GM21515 (cell line): ENCODE measurements at regions not wholly inside any gene's neighbourhood (a gene's known extent, or its start where the extent isn't known, plus 50 kb on each side); places are given as distances from the start of the nearest gene placed in this dataset.

Experiments used
- ATAC-seq: cut with Tn5 transposase; IDR thresholded peaks from one replicate; pipeline ENCODE4 v1.9.1; 2021; ENCODE audit not compliant: unreplicated experiment

- ATAC-seq = no peak
Observed at GRCh38 chr2:150319085-150319484, 168.4 kb downstream of the RND3 start.

DNA sequence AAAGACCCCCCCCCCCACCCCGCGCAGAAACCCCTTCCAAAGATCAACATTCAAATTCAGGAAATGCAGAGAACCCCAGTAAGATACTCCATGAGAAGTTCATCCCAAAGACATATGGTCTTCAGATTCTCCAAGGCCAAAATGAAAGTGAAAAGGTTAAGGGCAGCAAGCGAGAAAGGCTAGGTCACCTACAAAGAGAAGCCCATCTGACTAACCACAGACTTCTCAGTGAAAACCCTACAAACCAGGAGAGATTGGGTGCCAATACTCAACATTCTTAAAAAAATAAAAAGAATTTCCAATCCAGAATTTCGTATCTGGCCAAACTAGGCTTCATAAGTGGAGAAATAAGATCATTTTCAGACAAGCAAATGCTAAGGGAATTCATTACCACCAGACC is 175.2 kb downstream of the RND3 start:
- no peak for ATAC-seq

GRCh38 chr2:150309311-150310080 is 178.0 kb downstream of the RND3 start:
- no peak for ATAC-seq

DNA sequence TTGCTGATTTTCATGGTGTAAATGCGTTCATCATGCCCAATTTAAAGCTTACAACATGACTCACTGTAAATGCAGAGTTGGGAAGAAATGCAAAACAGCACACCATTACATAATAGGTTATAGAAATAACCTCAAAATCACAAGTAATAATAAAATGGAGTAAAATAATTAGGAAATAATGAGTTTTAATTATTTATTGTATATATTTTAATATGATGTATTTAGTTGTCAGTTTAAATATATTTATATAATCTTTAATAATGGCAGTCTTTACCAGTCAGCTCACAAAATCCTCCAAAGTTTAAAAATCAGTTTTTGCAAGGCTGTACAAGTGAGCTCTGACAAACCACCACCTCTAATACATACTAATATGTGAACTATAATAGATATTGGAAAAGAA is 180.2 kb downstream of the RND3 start:
- no peak for ATAC-seq

DNA sequence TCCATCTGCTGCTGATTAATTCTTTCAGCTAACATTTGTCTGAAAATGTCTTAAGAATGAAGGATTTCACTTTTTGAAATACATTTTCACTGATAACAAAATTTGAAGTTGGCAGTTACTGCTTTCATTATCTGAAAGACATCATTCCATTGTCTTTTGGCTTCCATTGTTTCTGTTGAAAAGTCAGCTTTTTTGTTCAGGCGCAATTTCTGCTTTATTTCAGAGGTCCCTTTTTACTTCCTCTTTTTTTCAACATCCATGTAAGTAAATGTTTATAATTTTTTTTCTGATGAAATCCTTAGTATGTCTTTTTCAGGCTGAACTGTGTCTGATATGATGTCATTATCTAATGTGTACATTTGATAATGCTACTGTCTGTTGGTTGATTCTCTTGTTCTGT is 184.2 kb downstream of the RND3 start:
- no peak for ATAC-seq

- ATAC-seq = no peak
Observed at GRCh38 chr2:150298571-150299305, 188.7 kb downstream of the RND3 start.

DNA sequence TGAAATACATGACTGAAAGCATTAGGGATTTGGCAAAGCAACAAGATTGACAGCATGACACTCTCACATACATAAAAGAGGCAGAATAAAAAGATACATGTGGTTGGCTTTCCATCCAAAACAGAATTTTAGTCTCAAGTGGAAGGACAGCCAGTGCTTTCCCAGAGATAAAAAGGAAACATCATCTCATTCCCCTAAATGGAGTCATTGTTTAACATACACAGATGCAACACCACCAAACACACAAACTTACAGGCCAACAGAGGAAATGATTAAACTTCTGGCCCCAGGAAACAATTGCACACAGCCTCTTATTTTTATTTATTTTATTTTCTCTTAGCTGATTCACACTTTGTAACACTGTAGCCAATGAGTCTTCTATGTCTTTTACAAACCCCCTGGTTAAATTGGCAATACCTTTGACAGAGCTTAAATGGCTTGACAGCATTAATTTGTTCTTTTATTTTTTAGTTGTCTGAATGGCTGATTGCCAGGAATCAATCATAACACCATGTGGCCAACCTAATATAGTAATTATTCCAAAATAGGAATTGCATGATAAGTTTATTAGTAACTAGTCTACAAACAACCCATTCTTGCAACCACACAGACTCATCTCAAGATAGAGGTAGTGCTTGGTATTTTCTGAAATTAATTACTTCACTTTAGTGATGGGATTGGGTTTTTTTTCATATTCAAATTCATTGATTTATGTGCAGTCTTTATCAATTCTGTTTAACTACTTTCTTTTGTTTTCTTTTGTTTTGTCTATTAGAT is 190.5 kb downstream of the RND3 start:
- ATAC-seq = no peak

GRCh38 chr2:150295544-150295943 is 191.9 kb downstream of the RND3 start:
- ATAC-seq = no peak

- ATAC-seq = no peak
Observed at GRCh38 chr2:150293771-150294170, 193.7 kb downstream of the RND3 start.

- no peak for ATAC-seq
Observed at GRCh38 chr2:150292807-150293206, 194.7 kb downstream of the RND3 start.

DNA sequence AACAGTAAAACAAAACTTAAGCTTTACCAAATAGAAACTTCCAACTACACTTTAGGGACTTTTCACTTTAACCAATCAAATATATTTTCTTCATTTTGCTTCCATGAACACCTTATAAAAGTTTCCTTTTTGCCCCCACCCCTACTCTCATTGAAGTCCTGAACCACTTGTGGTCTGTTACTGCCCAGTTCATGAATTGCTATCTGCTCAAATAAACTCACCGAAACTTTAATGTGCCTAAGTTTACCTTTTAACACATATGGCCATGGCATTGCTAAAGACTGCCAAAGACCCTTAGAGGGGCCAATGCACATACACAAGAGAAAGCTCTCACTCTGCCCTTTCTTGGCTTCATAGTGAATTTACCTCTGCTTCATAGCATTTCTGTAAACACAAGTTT is 195.3 kb downstream of the RND3 start:
- no peak for ATAC-seq

- no peak for ATAC-seq
Observed at GRCh38 chr2:150286730-150287362, 200.6 kb downstream of the RND3 start.

DNA sequence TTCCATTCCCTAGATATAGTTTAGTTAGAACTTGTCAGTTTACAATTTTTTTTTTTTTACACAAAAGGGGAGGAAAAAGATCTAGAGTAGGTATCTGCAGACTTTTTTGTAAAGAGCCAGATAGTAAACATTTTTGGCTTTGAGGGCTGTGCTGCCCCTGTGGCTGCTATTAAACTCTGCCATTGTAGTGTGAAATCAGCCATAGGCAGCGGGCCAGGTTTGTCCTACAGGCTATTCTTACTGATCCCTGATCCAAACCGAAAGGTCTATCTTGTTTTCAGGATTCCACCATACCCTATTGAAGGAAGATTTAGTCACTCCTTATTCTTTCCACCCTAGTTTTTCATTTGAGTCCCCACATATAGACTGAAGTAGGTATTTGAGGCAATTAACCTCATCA is 203.4 kb downstream of the RND3 start:
- ATAC-seq = no peak

DNA sequence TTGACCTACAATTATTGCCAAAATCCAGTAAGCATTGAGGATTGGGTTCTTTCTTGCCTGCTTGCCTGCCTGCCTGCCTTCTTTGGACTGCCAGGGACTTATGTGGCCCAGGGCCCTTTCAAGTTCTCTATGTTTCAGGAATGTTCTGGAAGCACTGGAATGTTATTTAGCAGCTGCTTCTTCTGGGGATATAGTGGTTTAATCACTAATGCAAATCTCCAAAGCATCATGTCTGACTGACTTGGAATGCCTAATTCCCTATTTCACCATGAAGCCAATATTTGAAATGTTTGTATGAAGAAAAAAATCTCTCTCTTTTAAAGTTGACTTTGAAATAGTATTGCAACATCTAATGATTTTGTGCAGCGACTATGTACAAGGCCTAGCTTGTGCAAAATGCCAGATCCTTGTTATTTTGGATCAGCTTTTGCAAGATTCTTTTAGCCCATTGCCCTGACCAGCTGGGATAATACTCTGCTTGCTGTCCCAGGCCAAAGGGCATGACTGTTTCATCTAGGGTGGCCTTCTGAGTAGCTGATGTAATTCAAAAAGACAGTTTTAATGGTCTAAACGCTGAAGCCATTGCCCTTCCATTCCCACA is 204.6 kb downstream of the RND3 start:
- no peak for ATAC-seq

GRCh38 chr2:150282357-150282756 is 205.1 kb downstream of the RND3 start:
- no peak for ATAC-seq

GRCh38 chr2:150280231-150280630 is 207.2 kb downstream of the RND3 start:
- ATAC-seq = no peak

DNA sequence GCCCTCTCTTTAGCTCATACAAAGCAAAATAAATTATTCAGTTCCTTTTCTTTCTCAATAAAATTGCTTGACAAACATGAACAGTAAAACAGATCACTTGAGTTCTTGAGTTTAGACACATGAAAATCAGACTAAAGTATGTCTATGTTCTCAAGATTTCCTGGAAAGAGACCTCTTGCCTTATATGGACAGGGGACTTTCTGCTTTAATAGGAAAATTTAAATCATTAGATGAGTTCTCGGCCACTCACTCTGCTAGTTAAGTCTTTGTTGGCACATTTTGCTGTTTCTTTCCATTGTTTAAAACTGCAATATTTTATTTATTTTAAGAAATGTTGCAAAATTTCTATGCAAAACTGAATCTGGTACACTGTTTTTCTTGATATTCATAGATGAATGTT is 207.8 kb downstream of the RND3 start:
- no peak for ATAC-seq

DNA sequence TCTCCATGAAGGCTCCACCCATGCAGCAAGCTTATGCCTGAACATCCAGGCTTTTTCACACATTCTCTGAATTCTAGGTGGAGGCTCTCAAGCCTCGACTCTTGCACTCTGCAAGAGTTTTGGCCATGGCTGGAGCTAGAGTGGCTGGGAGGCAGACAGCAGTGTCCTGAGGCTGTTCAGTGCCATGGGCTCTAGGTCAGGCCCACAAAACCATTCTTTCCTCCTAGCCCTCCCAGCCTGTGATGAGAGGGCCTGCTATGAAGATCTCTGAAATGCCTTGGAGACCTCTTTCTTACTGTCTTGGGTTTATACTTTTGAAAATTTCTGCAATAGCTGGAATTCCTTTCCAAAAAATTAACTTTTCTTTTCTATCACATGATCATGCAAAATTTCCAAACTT is 210.7 kb downstream of the RND3 start:
- no peak for ATAC-seq

- no peak for ATAC-seq
Observed at GRCh38 chr2:150274108-150274507, 213.4 kb downstream of the RND3 start.

- ATAC-seq = no peak
Observed at GRCh38 chr2:150271952-150272802, 215.3 kb downstream of the RND3 start.
